ENCODE measurements at regions not wholly inside any gene's neighbourhood (a gene's known extent, or its start where the extent isn't known, plus 50 kb on each side); places are given as distances from the start of the nearest gene placed in this dataset.

DNA sequence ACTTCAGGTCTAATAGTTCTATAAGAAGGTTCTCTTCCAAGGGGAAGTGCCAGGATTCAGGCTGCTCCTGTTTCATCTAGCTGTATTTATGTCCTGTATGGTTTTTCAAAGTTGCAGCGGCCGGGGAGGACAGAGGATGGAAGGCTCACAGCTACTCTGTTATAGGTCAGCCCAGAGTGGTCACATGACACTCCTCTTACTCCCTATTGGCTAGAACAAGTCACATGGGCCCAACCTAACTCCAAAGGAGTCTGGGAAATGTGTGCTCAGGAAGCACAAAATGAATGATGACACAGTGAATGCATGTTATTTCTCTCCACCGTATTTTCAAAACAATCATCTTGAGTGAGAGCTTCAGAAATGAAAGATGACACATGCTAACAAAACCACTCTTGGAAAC lies 645.1 kb upstream of the RBFOX1 start:
- Histone ChIP-seq H3K9me3 (ENCODE audit: insufficient read depth, low read length) (no peaks in the 10 kb centered on the region), H4K20me1 (ENCODE audit: insufficient read depth, low read length) (no peaks in the 10 kb centered on the region), H3K27me3 (ENCODE audit: low read depth, low read length) (no peaks in the 10 kb centered on the region), H3K79me2 (ENCODE audit: low read length) (no peaks in the 10 kb centered on the region), H3K27ac (ENCODE audit: low read length) (no peak overlapping the region), H3K4me2 (ENCODE audit: low read length) (no peak overlapping the region), H2AFZ (ENCODE audit: low read depth, low read length) (no peak overlapping the region), H3K4me1 (ENCODE audit: low read length) (no peaks in the 10 kb centered on the region), H3K36me3 (replicated peaks; ENCODE audit: low read depth, low read length) (no peaks in the 10 kb centered on the region), H3K9ac (ENCODE audit: low read length) (no peak overlapping the region), H3K4me3 (ENCODE audit: low read length) (no peak overlapping the region)
- TF ChIP-seq CTCF (IDR thresholded peaks at IDR 0.05; ENCODE audit: low read depth, low read length) = no peak
- no peak for TF ChIP-seq EZH2phosphoT487 (IDR thresholded peaks at IDR 0.05; ENCODE audit: low read depth)

DNA sequence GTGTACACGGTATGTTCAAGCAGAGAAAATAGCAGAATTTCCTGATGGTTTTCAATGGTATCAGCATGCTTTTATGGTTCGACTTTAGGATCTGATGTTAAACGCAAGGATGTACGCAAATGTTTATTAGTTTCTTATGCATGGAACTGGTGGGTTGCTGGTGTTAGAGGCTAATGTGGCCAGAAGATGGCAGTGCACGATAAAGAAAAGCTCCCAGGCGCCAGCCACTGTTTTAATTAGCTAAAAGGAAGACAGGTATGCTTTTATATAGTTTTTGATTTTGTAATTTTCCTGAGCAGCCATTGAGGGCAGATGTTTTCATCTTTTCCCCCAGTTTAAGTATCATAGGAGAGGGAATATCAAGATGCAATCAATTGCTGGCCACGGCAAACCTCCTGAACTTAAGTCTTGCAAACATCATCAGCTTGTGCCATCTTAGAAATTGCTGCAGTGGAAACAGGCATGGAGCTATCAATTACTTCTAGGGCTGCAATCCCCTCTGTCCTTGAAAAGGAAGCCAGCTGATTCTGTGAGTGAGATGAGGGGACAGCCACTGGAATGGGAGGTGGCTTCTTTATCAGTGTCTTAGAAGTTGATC lies 648.5 kb upstream of the RBFOX1 start:
- H3K9me3 ChIP-seq (ENCODE audit: insufficient read depth, low read length) = no peaks in the 10 kb centered on the region
- H3K27ac ChIP-seq (ENCODE audit: low read length) = no peak overlapping the region
- no peak overlapping the region for H3K9ac ChIP-seq (ENCODE audit: low read length)
- H3K27me3 ChIP-seq (ENCODE audit: low read depth, low read length) = no peaks in the 10 kb centered on the region
- H3K4me3 ChIP-seq (ENCODE audit: low read length) = no peak overlapping the region
- no peaks in the 10 kb centered on the region for H3K4me1 ChIP-seq (ENCODE audit: low read length)
- H2AFZ ChIP-seq (ENCODE audit: low read depth, low read length) = no peak overlapping the region; the same call in 1 of the 2 replicates
- no peaks in the 10 kb centered on the region for H3K79me2 ChIP-seq (ENCODE audit: low read length)
- TF ChIP-seq CTCF (IDR thresholded peaks at IDR 0.05; ENCODE audit: low read depth, low read length) (peak; percentile 72), EZH2phosphoT487 (IDR thresholded peaks at IDR 0.05; ENCODE audit: low read depth) (no peak)
- no peak overlapping the region for H3K4me2 ChIP-seq (ENCODE audit: low read length)
- H3K36me3 ChIP-seq (replicated peaks; ENCODE audit: low read depth, low read length) = no peaks in the 10 kb centered on the region
- H4K20me1 ChIP-seq (ENCODE audit: insufficient read depth, low read length) = no peaks in the 10 kb centered on the region

DNA sequence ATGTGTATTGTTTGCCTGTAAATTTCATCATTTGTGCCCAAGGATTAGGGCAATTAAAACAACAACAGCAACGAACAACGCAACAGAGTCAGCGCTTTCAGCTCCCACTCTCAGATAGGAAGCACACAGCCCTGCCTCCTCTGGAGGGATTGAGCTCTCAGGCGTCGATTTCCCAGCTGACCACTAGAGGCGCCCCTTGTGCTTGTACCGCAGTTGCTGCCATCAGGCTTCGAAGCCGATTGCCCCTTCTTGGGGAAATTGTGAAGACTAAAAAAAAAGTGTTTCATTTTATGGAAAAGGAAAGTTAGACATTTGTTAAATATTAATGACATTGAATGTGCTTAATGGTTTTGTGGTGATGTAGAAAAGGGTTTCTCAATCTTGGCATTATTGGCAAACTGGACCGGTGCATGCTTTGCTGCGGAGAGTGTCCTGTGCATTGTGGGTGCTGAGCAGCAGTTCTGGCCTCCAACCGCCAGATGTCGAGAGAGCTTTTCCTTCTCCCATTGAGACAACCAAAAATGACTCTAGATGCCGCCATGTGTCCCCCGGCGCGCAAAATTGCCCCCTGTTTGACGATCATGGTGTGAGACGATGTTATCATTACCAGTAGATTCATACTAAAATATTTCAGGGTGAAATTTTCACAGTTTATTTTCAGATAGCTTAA lies 650.4 kb upstream of the RBFOX1 start:
- Histone ChIP-seq H3K4me1 (ENCODE audit: low read length) (no peaks in the 10 kb centered on the region), H3K36me3 (replicated peaks; ENCODE audit: low read depth, low read length) (no peaks in the 10 kb centered on the region), H3K27ac (ENCODE audit: low read length) (no peak overlapping the region), H2AFZ (ENCODE audit: low read depth, low read length) (no peak overlapping the region), H3K9me3 (ENCODE audit: insufficient read depth, low read length) (no peaks in the 10 kb centered on the region), H4K20me1 (ENCODE audit: insufficient read depth, low read length) (no peaks in the 10 kb centered on the region), H3K4me2 (ENCODE audit: low read length) (no peak overlapping the region), H3K4me3 (ENCODE audit: low read length) (no peak overlapping the region), H3K27me3 (ENCODE audit: low read depth, low read length) (no peaks in the 10 kb centered on the region), H3K79me2 (ENCODE audit: low read length) (no peaks in the 10 kb centered on the region), H3K9ac (ENCODE audit: low read length) (no peak overlapping the region)
- TF ChIP-seq CTCF (IDR thresholded peaks at IDR 0.05; ENCODE audit: low read depth, low read length) (peak; percentile 52), EZH2phosphoT487 (IDR thresholded peaks at IDR 0.05; ENCODE audit: low read depth) (no peak)

- Histone ChIP-seq H3K4me2 (ENCODE audit: low read length) (no peak overlapping the region), H3K36me3 (replicated peaks; ENCODE audit: low read depth, low read length) (no peaks in the 10 kb centered on the region), H3K4me1 (ENCODE audit: low read length) (no peaks in the 10 kb centered on the region), H3K9me3 (ENCODE audit: insufficient read depth, low read length) (no peaks in the 10 kb centered on the region), H3K27ac (ENCODE audit: low read length) (no peak overlapping the region), H3K9ac (ENCODE audit: low read length) (no peak overlapping the region), H3K79me2 (ENCODE audit: low read length) (no peaks in the 10 kb centered on the region), H4K20me1 (ENCODE audit: insufficient read depth, low read length) (no peaks in the 10 kb centered on the region), H2AFZ (ENCODE audit: low read depth, low read length) (no peak overlapping the region), H3K27me3 (ENCODE audit: low read depth, low read length) (no peaks in the 10 kb centered on the region), H3K4me3 (ENCODE audit: low read length) (no peak overlapping the region)
- TF ChIP-seq EZH2phosphoT487 (IDR thresholded peaks at IDR 0.05; ENCODE audit: low read depth) (no peak), CTCF (IDR thresholded peaks at IDR 0.05; ENCODE audit: low read depth, low read length) (no peak)
These were observed 654.1 kb upstream of the RBFOX1 start for GRCh38 chr16:6678586-6678985.
